NK-92 (cell line): ENCODE measurements at regions not wholly inside any gene's neighbourhood (a gene's known extent, or its start where the extent isn't known, plus 50 kb on each side); places are given as distances from the start of the nearest gene placed in this dataset.

ENCODE experiments used
- DNase-seq: peaks from one replicate; lab custom pipeline; 2025; ENCODE audit not compliant: unreplicated experiment; lab: John Stamatoyannopoulos, UW

DNA sequence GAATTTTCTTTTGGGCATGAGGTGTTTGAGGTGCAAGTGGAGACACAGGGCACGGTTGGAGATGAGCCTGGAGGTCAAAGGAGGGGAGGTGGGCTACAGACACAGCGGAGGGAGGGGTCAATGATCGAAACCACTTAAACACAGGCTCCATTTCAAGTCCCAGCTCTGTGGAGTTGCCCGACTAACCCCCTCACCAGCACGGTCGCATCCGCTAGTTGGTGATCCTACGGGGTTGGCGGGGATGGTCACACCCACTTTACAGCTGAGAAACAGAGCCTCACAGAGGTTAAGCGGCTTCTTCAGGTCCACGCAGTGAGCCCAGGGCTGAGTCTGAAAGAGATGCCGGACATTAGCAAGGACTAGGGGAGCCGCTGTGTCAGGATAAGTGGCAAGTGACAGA lies 60.1 kb upstream of the RUNX3 start:
- no peak for DNase-seq

DNA sequence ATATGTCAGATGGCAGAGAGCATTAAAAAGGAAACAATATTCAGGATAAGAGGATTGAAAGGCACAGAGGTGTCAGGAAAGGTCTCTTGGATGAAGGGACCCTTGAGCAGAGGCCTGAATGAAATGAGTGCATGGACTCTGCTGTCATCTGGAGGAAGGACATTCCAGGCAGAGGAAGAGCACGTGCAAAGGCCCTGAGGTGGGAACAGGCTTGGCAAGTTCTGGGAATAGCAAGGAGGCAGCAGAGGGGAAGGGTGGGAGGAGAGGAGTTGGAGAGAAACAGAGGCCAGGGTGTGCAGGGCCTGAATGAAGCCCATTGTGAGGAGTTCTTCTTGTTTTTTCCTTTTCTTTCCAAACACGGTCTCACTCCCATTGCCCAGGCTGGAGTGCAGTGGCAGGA lies 59.0 kb upstream of the RUNX3 start:
- DNase-seq, result no peak

DNA sequence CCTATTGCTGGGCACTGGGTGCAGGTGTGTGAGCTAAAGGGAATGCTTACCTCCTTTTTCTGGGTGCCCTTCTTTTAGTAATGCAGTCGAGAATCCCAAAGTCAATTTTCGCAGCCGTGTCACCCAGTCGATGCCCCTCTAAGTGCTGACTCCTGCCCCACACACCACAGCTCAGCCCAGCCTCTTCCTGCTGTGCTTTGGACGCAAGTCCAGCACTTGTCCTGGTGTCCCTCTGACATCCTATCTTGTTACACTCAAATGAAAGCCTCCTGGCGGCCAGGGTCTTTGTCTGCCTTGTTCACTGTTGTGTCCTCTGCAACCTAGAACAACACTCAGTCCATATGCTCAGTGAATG lies 58.5 kb upstream of the RUNX3 start:
- no peak for DNase-seq

DNA sequence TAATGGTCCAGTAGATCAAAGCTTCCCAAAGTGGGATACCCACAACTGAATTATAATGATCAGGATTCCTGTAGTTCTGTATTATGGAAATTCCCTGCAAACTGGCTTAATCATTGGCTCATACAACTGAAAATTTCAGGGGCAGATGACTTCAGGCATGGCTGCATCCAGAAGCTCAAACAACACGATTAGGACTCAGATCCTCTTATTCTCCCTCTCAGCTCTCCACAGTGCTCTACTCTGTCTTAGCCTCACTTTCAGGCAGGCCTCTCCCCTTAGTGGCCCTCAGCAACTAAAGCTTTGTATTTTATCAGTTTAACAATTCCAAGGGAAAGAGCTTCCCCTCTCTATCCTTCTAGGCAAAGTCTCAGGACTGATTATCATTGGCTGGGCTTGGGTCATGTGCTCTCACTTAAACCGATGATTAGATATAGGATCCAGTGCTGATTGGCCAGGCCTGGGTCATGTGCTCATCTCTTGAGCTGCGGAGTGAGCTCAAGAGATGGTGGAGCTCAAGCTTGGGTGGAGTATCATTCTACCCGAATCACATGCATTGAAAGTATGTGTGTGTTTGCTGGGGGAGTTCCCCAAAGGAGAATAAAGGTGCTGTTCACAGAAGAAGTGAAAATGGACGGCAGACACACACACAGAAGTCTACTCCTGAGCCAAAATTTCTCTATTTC lies 57.9 kb upstream of the RUNX3 start:
- DNase-seq, result no peak

DNA sequence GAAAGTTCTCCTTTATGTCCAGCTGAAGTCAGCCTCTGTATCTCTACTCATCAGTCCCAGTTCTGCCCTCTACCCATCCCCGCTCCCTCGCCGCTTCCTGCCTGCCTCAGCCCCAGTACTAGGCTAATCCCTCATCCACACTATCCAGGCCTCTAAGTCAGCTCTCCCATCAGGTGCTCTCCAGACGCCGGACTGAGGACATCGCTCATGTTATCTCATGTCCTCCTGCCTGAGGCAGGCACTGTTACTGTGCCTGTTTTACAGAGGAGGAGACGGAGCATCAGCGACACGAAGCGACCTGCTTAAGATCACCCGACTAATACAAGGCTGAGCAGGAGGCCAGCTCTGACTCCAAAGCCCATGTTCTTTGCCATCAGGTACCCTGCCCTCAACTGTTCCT lies 57.3 kb upstream of the RUNX3 start:
- DNase-seq, result no peak

DNA sequence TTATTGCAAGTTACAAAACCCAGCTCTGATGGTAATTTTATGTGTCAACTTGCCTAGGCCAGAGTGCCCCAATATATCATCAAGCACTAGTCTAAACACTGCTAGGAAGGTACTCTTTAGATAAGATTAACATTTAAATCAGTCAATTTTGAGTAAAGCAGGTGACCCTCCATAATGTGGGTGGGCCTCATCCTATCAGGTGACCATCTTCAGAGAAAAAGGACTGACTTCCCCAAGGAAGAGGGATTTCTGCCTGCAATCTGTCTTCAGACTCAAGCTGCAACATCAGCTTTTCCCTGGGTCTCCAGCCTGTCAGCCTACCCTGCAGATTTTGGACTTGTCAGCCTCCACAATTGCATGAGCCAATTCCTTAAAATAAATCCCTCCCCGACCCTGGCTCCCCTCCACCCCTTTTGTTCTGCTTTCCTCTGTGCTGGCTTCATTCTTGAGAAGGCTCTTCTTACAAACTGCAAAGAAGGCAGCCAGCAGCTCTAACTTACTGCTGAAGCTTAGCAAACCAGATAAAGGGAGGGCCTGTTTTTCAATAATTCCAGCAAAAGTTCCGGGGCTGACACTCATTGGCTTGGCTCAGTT lies 56.4 kb upstream of the RUNX3 start:
- no peak for DNase-seq

DNA sequence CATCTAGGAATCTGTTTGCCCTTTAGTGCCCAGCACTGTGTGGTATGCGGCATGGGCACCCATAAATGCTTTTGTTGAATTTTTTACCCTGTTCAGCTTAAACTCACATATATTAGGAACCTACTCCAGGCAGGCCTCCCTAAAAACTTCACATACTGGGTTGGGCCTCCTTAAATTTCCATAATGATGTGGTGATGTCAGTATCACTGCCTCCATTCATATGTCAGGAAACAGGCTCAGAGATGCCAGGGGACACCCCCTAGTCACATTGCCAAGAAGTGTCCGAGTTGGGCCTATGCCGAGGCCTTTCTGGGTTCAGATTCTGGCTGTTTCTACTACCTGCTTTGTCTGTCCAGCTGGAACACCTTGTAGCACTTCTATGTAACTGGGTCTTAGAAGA lies 55.7 kb upstream of the RUNX3 start:
- no peak for DNase-seq

DNA sequence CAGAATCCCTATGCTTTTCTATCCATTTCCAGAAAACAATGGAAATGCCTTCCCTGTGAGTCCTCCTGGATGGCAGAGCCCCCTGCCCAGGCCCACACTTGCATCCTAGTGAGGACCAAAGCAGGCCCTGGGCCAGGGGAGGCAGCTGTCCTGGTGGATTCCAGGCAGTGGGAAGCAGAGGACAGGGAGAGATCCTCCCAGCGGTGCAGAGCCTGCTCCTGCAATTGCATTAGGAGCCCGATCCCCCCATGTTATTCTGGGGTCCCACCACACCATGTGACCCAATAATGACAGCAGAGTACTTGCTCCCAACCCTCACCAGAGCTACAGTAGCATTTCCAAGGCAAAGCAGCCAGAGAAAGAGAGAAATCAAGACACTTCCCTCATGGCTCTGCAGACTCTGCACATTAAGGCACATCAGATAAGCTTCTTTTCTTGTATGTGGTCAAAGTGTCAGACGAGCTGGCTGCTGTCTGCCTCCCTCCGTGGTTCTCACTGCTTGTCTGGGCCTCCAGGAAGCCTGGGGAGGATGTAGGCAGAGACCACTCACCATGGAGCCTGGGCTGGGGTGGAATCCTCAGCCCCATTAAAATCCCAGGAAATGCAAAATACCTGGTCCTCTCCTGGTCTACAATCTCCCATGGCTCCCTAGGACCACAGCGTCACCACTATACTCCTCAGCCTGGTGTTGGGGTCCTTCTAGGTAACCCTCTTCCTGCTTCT lies 54.9 kb upstream of the RUNX3 start:
- no peak for DNase-seq

DNA sequence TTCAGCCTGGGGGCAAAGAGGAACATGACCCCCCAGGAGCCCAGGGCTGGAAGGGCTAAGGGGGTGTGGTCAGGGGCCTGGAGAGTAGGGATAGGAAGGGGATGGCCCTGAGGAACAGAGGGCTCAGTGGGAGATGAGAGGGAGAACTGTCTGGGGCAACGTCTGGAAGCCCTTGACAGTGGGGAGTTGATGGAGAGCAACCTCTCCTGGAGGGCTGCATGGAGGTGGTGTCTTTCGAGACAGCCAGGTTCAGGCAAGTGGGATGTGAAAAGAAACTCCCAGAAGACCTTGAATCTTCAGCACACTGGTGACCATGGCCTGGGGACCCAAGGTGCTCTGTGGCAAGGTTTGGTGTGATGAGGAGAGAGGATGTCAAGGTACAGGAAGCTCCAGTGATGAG lies 54.2 kb upstream of the RUNX3 start:
- DNase-seq, result no peak

DNA sequence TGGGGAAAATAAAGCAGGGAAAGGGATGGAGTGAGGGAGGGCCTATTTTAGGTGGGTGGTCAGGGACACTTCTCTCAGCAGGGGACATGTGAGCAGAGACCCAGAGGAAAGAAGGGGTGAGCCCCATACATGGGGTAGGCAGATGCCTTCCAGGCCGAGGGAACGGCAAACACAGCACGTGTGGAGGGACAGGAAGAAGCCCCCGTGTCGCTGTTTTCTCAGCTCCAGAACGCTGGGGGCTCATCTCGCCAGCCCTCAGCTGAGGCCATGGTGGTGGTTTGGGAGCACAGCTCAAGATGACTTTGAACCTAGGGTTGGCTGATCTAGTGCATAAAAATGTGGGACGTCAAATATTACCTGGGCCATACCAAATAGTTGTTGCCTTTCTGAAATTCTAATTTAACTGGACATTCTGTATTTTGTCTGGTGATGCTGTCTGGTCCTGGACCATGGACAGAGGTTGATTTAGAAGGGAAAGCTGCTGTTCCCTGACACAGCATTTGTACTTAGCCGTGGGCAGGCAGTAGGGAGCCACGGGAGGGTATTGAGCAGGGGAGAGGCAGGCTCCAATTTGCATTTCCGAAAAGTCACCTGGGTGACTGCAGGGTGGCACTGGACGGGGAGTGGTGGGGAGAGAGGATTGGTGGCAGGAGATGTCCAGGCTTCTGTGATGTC lies 53.1 kb upstream of the RUNX3 start:
- no peak for DNase-seq

DNA sequence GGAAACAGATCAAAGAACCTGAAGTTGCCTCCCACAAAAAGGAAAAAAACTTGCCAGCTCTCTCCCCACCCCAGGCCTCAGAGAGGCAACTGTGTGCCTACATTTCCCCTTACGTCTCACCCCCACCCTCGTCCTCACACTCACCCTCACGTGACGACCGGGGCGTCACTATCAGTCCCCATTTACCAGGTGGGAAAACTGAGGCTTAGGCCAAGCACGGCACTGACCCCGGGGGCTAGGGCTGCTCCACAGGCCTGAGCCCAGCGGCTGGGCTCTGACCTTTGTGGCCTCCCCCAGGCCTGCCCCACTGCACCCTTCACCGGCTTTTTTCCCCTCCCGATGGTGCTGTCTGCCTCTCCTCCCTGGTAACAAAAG lies 51.5 kb upstream of the RUNX3 start:
- DNase-seq, result no peak

DNA sequence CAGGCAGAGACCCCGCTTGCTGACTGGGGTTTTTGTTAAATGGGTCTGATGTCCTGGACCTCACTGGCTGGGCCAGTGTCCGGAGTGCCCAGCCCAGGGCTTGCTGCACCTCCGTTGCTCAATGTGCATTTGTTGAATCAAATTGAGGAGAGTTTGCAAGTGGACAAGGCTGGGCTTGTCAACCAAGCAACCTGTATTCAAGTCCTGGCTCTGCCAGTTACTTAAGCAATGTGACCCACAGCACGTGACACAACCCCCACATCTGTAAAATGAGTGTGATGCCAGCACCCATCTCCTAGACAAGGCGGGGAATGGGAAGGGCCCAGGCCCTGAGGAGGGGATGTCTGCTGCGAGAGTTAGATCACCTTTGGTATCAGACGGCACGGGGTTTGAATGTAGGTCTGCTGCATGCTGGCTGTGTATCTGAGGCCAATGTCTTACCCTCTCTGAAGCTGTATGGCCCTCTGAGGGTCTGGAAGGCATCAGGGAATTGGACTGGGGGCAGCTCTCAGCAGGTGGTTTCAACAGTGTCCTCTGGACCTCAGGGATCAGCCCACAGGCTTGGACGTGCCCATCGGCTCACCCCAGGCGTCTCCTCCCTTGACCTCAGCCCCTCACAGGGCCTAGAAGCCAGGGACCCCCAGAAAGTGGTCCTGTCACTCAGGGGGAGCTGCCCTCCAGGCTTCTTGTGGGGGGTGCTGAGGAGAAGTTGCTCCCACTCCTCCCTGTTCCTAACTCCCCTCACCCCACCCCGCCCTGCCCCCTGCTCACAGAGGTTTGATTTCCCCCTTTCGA lies 51.0 kb upstream of the RUNX3 start:
- no peak for DNase-seq
